H1 (cell line): ENCODE measurements at regions not wholly inside any gene's neighbourhood (a gene's known extent, or its start where the extent isn't known, plus 50 kb on each side); places are given as distances from the start of the nearest gene placed in this dataset.

Source experiments
- CTCF ChIA-PET: fragments of 300-600 bp; sonication (Branson Sonifier 250); formaldehyde crosslinking; loops from one replicate; lab custom pipeline; 2021; ENCODE audit not compliant: partially characterized antibody; lab: Charles Lee
- POLR2A ChIA-PET: fragments of 300-600 bp; sonication (Branson Sonifier 250); formaldehyde crosslinking; loops from one replicate; lab custom pipeline; 2021; ENCODE audit warnings: inconsistent platforms; ENCODE audit not compliant: partially characterized antibody; lab: Charles Lee
- DNase-seq, 2 experiments: peaks; one replicate each; pipeline versions ENCODE4 v3.0.0 to v3.0.0-alpha.2; 2010 to 2022; ENCODE audit warnings: low spot score in 2 of 2, low read depth in 1 of 2, mixed read lengths in 1 of 2
- FAIRE-seq: peaks from 2 replicates; lab custom pipeline; 2011; peaks lifted over from hg19 to GRCh38; lab: Jason Lieb, UNC
- H2AFZ ChIP-seq: 2 replicates; pipeline ENCODE4 v1.8.1; 2012; ENCODE audit warnings: low read length, inconsistent platforms
- H2AK5ac ChIP-seq: 2 replicates; pipeline ENCODE4 v1.6.1; 2013; ENCODE audit warnings: low read depth, low read length
- H2BK120ac ChIP-seq: replicated peaks from 2 replicates; pipeline ENCODE3; 2013; ENCODE audit warnings: low read depth, low read length, inconsistent platforms
- H2BK12ac ChIP-seq: 2 replicates; pipeline ENCODE4 v1.6.1; 2013; ENCODE audit warnings: low read depth, low read length
- H2BK15ac ChIP-seq: 2 replicates; pipeline ENCODE4 v1.6.1; 2013; ENCODE audit warnings: low read length
- H2BK20ac ChIP-seq: 2 replicates; pipeline ENCODE4 v1.6.1; 2013; ENCODE audit warnings: low read length
- H2BK5ac ChIP-seq: 2 replicates; pipeline ENCODE4 v1.6.1; 2013; ENCODE audit warnings: low read depth, low read length
- H3K14ac ChIP-seq: 2 replicates; pipeline ENCODE4 v1.6.1; 2013; ENCODE audit warnings: inconsistent platforms; ENCODE audit not compliant: insufficient read length
- H3K18ac ChIP-seq: 2 replicates; pipeline ENCODE4 v1.6.1; 2013; ENCODE audit warnings: low read length; ENCODE audit errors: extremely low read depth
- H3K23ac ChIP-seq: 2 replicates; pipeline ENCODE4 v1.6.1; 2013; ENCODE audit warnings: inconsistent platforms; ENCODE audit not compliant: insufficient read length
- H3K23me2 ChIP-seq: 2 replicates; pipeline ENCODE4 v1.6.1; 2013; ENCODE audit warnings: low read depth, low read length
- H3K27ac ChIP-seq: 2 replicates; pipeline ENCODE4 v1.6.1; 2011; ENCODE audit warnings: low read depth, low read length, inconsistent platforms
- H3K27me3 ChIP-seq, 4 experiments: replicated peaks in 1 of 4; 1 replicate in 1 of 4; 2 replicates in 3 of 4; pipeline versions ENCODE4 v1.6.1 to v1.8.1; 2011 to 2013; ENCODE audit warnings: low read length in 3 of 4, mild to moderate bottlenecking in 3 of 4, inconsistent platforms in 2 of 4, mixed read lengths in 2 of 4, moderate library complexity in 1 of 4; ENCODE audit not compliant: control insufficient read depth in 3 of 4, insufficient read depth in 3 of 4; ENCODE audit errors: extremely low read depth in 1 of 4
- H3K36me3 ChIP-seq, 4 experiments: 2 replicates each; pipeline versions ENCODE4 v1.6.1 to v1.8.1; 2011 to 2013; ENCODE audit warnings: mild to moderate bottlenecking in 4 of 4, low read length in 3 of 4, moderate library complexity in 2 of 4, control low read depth in 1 of 4, inconsistent platforms in 1 of 4; ENCODE audit not compliant: insufficient read depth in 4 of 4, control insufficient read depth in 2 of 4
- H3K4ac ChIP-seq: replicated peaks from 2 replicates; pipeline ENCODE3; 2013; ENCODE audit warnings: low read length, low read depth, mixed read lengths, inconsistent platforms; ENCODE audit not compliant: insufficient read length
- H3K4me1 ChIP-seq, 4 experiments: replicated peaks in 1 of 4; 1 replicate in 1 of 4; 2 replicates in 3 of 4; pipeline versions ENCODE4 v1.6.1 to v1.8.1; 2011 to 2013; ENCODE audit warnings: low read length in 3 of 4, inconsistent platforms in 2 of 4, mixed read lengths in 1 of 4; ENCODE audit not compliant: insufficient read depth in 4 of 4, control insufficient read depth in 3 of 4
- H3K4me2 ChIP-seq, 2 experiments: 2 replicates each; pipeline versions ENCODE4 v1.6.1 to v1.8.1; 2011 to 2013; ENCODE audit warnings: low read depth in 2 of 2, low read length in 2 of 2, control low read depth in 1 of 2, inconsistent platforms in 1 of 2, mild to moderate bottlenecking in 1 of 2; ENCODE audit not compliant: insufficient read depth in 1 of 2
- H3K4me3 ChIP-seq, 4 experiments: fragments of 200-600, 300-600 bp in 1 of 4; sonication (generic), shearing (Covaris generic), sonication (Bioruptor Twin) in 1 of 4; 2 replicates each; pipeline versions ENCODE4 v1.5.1 to v1.8.1; 2011 to 2016; ENCODE audit warnings: low read length in 4 of 4, low read depth in 3 of 4, control low read depth in 2 of 4, inconsistent platforms in 2 of 4, mild to moderate bottlenecking in 2 of 4, mixed read lengths in 1 of 4, moderate library complexity in 1 of 4; ENCODE audit not compliant: insufficient read depth in 2 of 4; ENCODE audit errors: extremely low read depth in 1 of 4
- H3K56ac ChIP-seq: replicated peaks from 2 replicates; pipeline ENCODE3; 2013; ENCODE audit warnings: low read depth, mild to moderate bottlenecking, mixed read lengths, low read length, inconsistent platforms; ENCODE audit not compliant: insufficient read length
- H3K79me1 ChIP-seq: 2 replicates; pipeline ENCODE4 v1.6.1; 2013; ENCODE audit warnings: low read depth, low read length, control low read depth
- H3K79me2 ChIP-seq, 2 experiments: 2 replicates each; pipeline versions ENCODE4 v1.6.1 to v1.8.1; 2012 to 2013; ENCODE audit warnings: low read length in 2 of 2, mild to moderate bottlenecking in 2 of 2, inconsistent platforms in 1 of 2; ENCODE audit not compliant: insufficient read depth in 2 of 2, control insufficient read depth in 1 of 2
- H3K9ac ChIP-seq, 4 experiments: replicated peaks in 1 of 4; 1 replicate in 1 of 4; 2 replicates in 3 of 4; pipeline versions ENCODE4 v1.6.1 to v1.8.1; 2011 to 2013; ENCODE audit warnings: low read depth in 3 of 4, low read length in 3 of 4, control low read depth in 2 of 4, mild to moderate bottlenecking in 2 of 4, moderate library complexity in 2 of 4, inconsistent platforms in 1 of 4; ENCODE audit errors: extremely low read depth in 1 of 4
- H3K9me3 ChIP-seq, 2 experiments: 2 replicates each; pipeline versions ENCODE4 v1.6.1 to v1.8.1; 2012 to 2013; ENCODE audit warnings: mild to moderate bottlenecking in 2 of 2, moderate library complexity in 2 of 2, control low read depth in 1 of 2, inconsistent platforms in 1 of 2, low read depth in 1 of 2, low read length in 1 of 2, mixed read lengths in 1 of 2; ENCODE audit not compliant: insufficient read depth in 2 of 2
- H4K20me1 ChIP-seq, 2 experiments: replicated peaks in 1 of 2; 2 replicates each; pipeline versions ENCODE3 to v1.8.1; 2011 to 2013; ENCODE audit warnings: inconsistent platforms in 2 of 2, low read length in 2 of 2, mild to moderate bottlenecking in 1 of 2; ENCODE audit not compliant: insufficient read depth in 2 of 2, control insufficient read depth in 1 of 2
- H4K5ac ChIP-seq: 2 replicates; pipeline ENCODE4 v1.6.1; 2013; ENCODE audit warnings: low read length, low read depth, mixed read lengths, inconsistent platforms; ENCODE audit not compliant: insufficient read length
- H4K8ac ChIP-seq: 2 replicates; pipeline ENCODE4 v1.8.0; 2013; ENCODE audit warnings: mild to moderate bottlenecking, moderate library complexity, low read length, inconsistent platforms; ENCODE audit not compliant: insufficient read depth; ENCODE audit errors: extremely low read depth
- H4K91ac ChIP-seq: replicated peaks from 2 replicates; pipeline ENCODE3; 2013; ENCODE audit warnings: low read length, mixed read lengths, inconsistent platforms; ENCODE audit not compliant: insufficient read length
- ATF2 ChIP-seq: IDR thresholded peaks from 2 replicates; pipeline ENCODE4 v1.6.1; 2012; ENCODE audit warnings: low read length, inconsistent platforms
- EGR1 ChIP-seq: IDR thresholded peaks from 2 replicates; pipeline ENCODE4 v1.6.1; 2011; ENCODE audit warnings: low read depth, low read length, borderline replicate concordance
- JUN ChIP-seq: IDR thresholded peaks from 2 replicates; pipeline ENCODE4 v1.6.1; 2011; ENCODE audit warnings: low read depth, mild to moderate bottlenecking, improper control_type of control experiment, low read length
- RAD21 ChIP-seq, 2 experiments: IDR thresholded peaks in 1 of 2; conservative IDR thresholded peaks in 1 of 2; 2 replicates each; pipeline ENCODE4 v1.6.1; 2011; ENCODE audit warnings: low read depth in 2 of 2, low read length in 2 of 2, improper control_type of control experiment in 1 of 2, inconsistent platforms in 1 of 2, mild to moderate bottlenecking in 1 of 2, moderate library complexity in 1 of 2
- USF2 ChIP-seq: IDR thresholded peaks from 2 replicates; pipeline ENCODE4 v1.6.1; 2011; ENCODE audit warnings: low read length, improper control_type of control experiment
- ZNF274 ChIP-seq: IDR thresholded peaks from 2 replicates; pipeline ENCODE4 v1.7.0; 2012; ENCODE audit warnings: low read length, borderline replicate concordance; ENCODE audit errors: extremely low read depth
- WGBS, 2 experiments: shearing (Covaris generic) in 1 of 2; methylation state at CpG; one replicate each; pipeline versions ENCODE4 v1.1.6 to v1.1.7; 2013 to 2015; ENCODE audit warnings: low lambda C conversion rate in 2 of 2, mixed read lengths in 2 of 2, inconsistent platforms in 1 of 2, low coverage in 1 of 2, missing lambda C conversion rate in 1 of 2; ENCODE audit not compliant: insufficient replicate concordance in 2 of 2, insufficient coverage in 1 of 2, insufficient read length in 1 of 2; ENCODE audit errors: extremely low coverage in 1 of 2, missing lambda C conversion rate in 1 of 2; 5-methylcytosine and 5-hydroxymethylcytosine counted together

- no peak overlapping the region for H4K5ac ChIP-seq
- no peaks in the 10 kb centered on the region for H3K79me1 ChIP-seq
- no peak overlapping the region; the same call in 1 of the 2 replicates for H4K8ac ChIP-seq
- CTCF ChIA-PET, result interaction anchor here (1.0 to 1.8 kb wide), 3 partner anchors 24 to 173 kb away, joined by 3 to 7 read pairs (median 3); no protein-coding TSS in a partner anchor
- H3K23ac ChIP-seq, result no peak overlapping the region
- H2BK12ac ChIP-seq, result peak overlapping the region; percentile 72; the same call in 1 of the 2 replicates
- DNase-seq, result no peak
- H3K4me1 ChIP-seq, result no peaks in the 10 kb centered on the region
- H3K23me2 ChIP-seq, result no peaks in the 10 kb centered on the region
- no peak overlapping the region for H3K9ac ChIP-seq
- H3K56ac ChIP-seq, result no peak overlapping the region
- POLR2A ChIA-PET, result no interaction called here
- no peak overlapping the region for H2BK120ac ChIP-seq
- no peaks in the 10 kb centered on the region for H3K27me3 ChIP-seq
- 94% methylated on average over 10 of the region's 10 CpGs; no CpG with 5 or more reads in 1 of the 2 experiments for WGBS, 2 experiments
- 0 out of 2 replicates have a peak overlapping the region, but pooled peaks have one; percentile 8 for H2AFZ ChIP-seq
- H3K4ac ChIP-seq, result no peak overlapping the region
- H3K79me2 ChIP-seq, result no peaks in the 10 kb centered on the region
- H3K4me2 ChIP-seq, result no peak overlapping the region
- H3K4me3 ChIP-seq, result no peak overlapping the region
- H2BK15ac ChIP-seq, result peak overlapping the region; percentile 50; the same call in 1 of the 2 replicates
- peak overlapping the region; percentile 72; the same call in 1 of the 2 replicates for H3K18ac ChIP-seq
- no peaks in the 10 kb centered on the region for H3K9me3 ChIP-seq
- no peaks in the 10 kb centered on the region for H3K36me3 ChIP-seq
- H4K20me1 ChIP-seq, result no peaks in the 10 kb centered on the region
- FAIRE-seq, result no peak
- no peak overlapping the region for H3K27ac ChIP-seq
- H3K14ac ChIP-seq, result no peak overlapping the region
- no peak overlapping the region for H2BK20ac ChIP-seq
- H4K91ac ChIP-seq, result peak overlapping the region; percentile 72
- H2AK5ac ChIP-seq, result no peak overlapping the region
- no peak overlapping the region for H2BK5ac ChIP-seq
- TF ChIP-seq ATF2, result no peak
- no peak for TF ChIP-seq EGR1
- TF ChIP-seq USF2, result no peak
- TF ChIP-seq RAD21 (IDR thresholded peaks at IDR 0.05 in 1 of 2, conservative IDR thresholded peaks at IDR 0.05 in 1 of 2; ENCODE audit: low read depth in 2 of 2, low read length in 2 of 2), result no peak
- TF ChIP-seq JUN, result no peak
- TF ChIP-seq ZNF274, result no peak
Observed at GRCh38 chr4:42347076-42347475, 50.2 kb upstream of the SHISA3 start.
